Lung (tissue), 11 donors: ENCODE measurements at regions not wholly inside any gene's neighbourhood (a gene's known extent, or its start where the extent isn't known, plus 50 kb on each side); places are given as distances from the start of the nearest gene placed in this dataset.
"Not testable (repeated sequence)": the region's sequence is repeated elsewhere in the genome, so short reads cannot be mapped to it uniquely, and the experiment has no call there.

ENCODE experiments used
- ATAC-seq: fragments of 200-7000 bp; cut with Tn5 transposase; one replicate; pipeline ENCODE4 v1.9.1; 2020; ENCODE audit warnings: moderate number of reproducible peaks; ENCODE audit not compliant: insufficient read depth, low FRiP score
- DNase-seq, 3 donors: peaks; one replicate each; pipeline ENCODE4 v3.0.0-alpha.2; 2013 to 2017
- H3K27ac ChIP-seq, 2 donors: one replicate each; pipeline ENCODE4 v1.5.1; 2013; ENCODE audit warnings: mild to moderate bottlenecking in 2 of 2, moderate library complexity in 2 of 2, control low read depth in 1 of 2, inconsistent platforms in 1 of 2, low read depth in 1 of 2, low read length in 1 of 2
- H3K27me3 ChIP-seq, 3 donors: one replicate each; pipeline ENCODE4 v1.5.1; 2013; ENCODE audit warnings: low read length in 2 of 3; ENCODE audit not compliant: control insufficient read depth in 3 of 3, insufficient read depth in 3 of 3
- H3K36me3 ChIP-seq, 4 donors: one replicate each; pipeline ENCODE4 v1.5.1; 2013; ENCODE audit warnings: low read length in 4 of 4, mild to moderate bottlenecking in 1 of 4, moderate library complexity in 1 of 4; ENCODE audit not compliant: control insufficient read depth in 4 of 4, insufficient read depth in 4 of 4
- H3K4me1 ChIP-seq, 5 donors: one replicate each; pipeline ENCODE4 v1.5.1; 2013; ENCODE audit warnings: low read length in 5 of 5, mild to moderate bottlenecking in 2 of 5, moderate library complexity in 1 of 5; ENCODE audit not compliant: control insufficient read depth in 5 of 5, insufficient read depth in 5 of 5
- H3K4me3 ChIP-seq: one replicate; pipeline ENCODE4 v1.5.1; 2013; ENCODE audit warnings: mild to moderate bottlenecking, control low read depth, moderate library complexity
- H3K9ac ChIP-seq, 2 donors: one replicate each; pipeline ENCODE4 v1.5.1; 2013; ENCODE audit warnings: low read length in 2 of 2, control low read depth in 1 of 2; ENCODE audit not compliant: insufficient read depth in 1 of 2
- H3K9me3 ChIP-seq, 4 donors: one replicate each; pipeline ENCODE4 v1.5.1; 2013; ENCODE audit warnings: low read length in 3 of 4, mild to moderate bottlenecking in 1 of 4, moderate library complexity in 1 of 4; ENCODE audit not compliant: control insufficient read depth in 4 of 4, insufficient read depth in 3 of 4
- CTCF ChIP-seq: IDR thresholded peaks from 2 replicates; pipeline ENCODE4 v1.5.1; 2012; ENCODE audit warnings: mild to moderate bottlenecking; ENCODE audit errors: control extremely low read depth, extremely low read depth
- WGBS, 2 donors: extraction: QIAGEN DNeasy Blood & Tissue Kit; methylation state at CpG; one replicate each; pipeline ENCODE4 v1.1.7; 2013; 5-methylcytosine and 5-hydroxymethylcytosine counted together
- donor health status: control.
- donor health status: control.
- donor health status: Bipolar disorder and iron deficiency.
- donor health status: healthy.
- donor health status: DM: yes; HTN: yes; CAD: no.

- ATAC-seq = no peak
- WGBS, 2 donors = 62 to 77% methylated on average over 2 of the region's 2 CpGs
- Histone ChIP-seq H3K27me3 (no peaks in the 10 kb centered on the region), H3K9me3 (peaks cover 0 to 6% (median 0%) of the 10 kb centered on the region in 4 donors), H3K4me1 (no peaks in the 10 kb centered on the region), H3K4me3 (no peak overlapping the region), H3K9ac (no peak overlapping the region), H3K27ac (no peak overlapping the region), H3K36me3 (no peaks in the 10 kb centered on the region)
- DNase-seq = no peak
- no peak for TF ChIP-seq CTCF
These were observed 651.6 kb upstream of the LRFN5 start for GRCh38 chr14:40955131-40955505.

GRCh38 chr14:40954448-40955130, 652.1 kb upstream of the LRFN5 start:
- H3K27ac ChIP-seq, H3K4me1 ChIP-seq, H3K27me3 ChIP-seq, H3K9ac ChIP-seq, H3K9me3 ChIP-seq, ATAC-seq, H3K36me3 ChIP-seq, DNase-seq, H3K4me3 ChIP-seq: not testable (repeated sequence)
- WGBS, 2 donors = 80 to 86% methylated on average over 27 to 34 of the region's 34 CpGs

- TF ChIP-seq CTCF = no peak
- no peaks in the 10 kb centered on the region for H3K36me3 ChIP-seq
- 39 to 41% methylated on average over 3 of the region's 3 CpGs for WGBS, 2 donors
- no peak overlapping the region for H3K4me3 ChIP-seq
- DNase-seq (no peak), ATAC-seq (no peak)
- no peak overlapping the region for H3K9ac ChIP-seq
- no peaks in the 10 kb centered on the region for H3K4me1 ChIP-seq
- H3K9me3 ChIP-seq = no peaks in the 10 kb centered on the region
- no peaks in the 10 kb centered on the region for H3K27me3 ChIP-seq
- no peak overlapping the region for H3K27ac ChIP-seq
These were observed 662.2 kb upstream of the LRFN5 start for GRCh38 chr14:40944521-40944920.

GRCh38 chr14:40936861-40937260, 669.8 kb upstream of the LRFN5 start:
- Histone ChIP-seq H3K4me3 (no peak overlapping the region), H3K36me3 (no peaks in the 10 kb centered on the region), H3K27ac (no peak overlapping the region), H3K9ac (no peak overlapping the region), H3K27me3 (no peaks in the 10 kb centered on the region), H3K9me3 (no peaks in the 10 kb centered on the region), H3K4me1 (no peaks in the 10 kb centered on the region)
- ATAC-seq = no peak
- TF ChIP-seq CTCF = no peak
- no peak for DNase-seq
- WGBS, 2 donors = 93 to 95% methylated on average over 1 of the region's 1 CpG
